GM18498 (cell line): ENCODE measurements at regions not wholly inside any gene's neighbourhood (a gene's known extent, or its start where the extent isn't known, plus 50 kb on each side); places are given as distances from the start of the nearest gene placed in this dataset.

ENCODE experiments used
- ATAC-seq: cut with Tn5 transposase; IDR thresholded peaks from one replicate; pipeline ENCODE4 v1.9.1; 2021; ENCODE audit warnings: mild to moderate bottlenecking, moderate library complexity; ENCODE audit not compliant: unreplicated experiment

- no peak for ATAC-seq
Measured at GRCh38 chr7:67803789-67804188, 807.2 kb downstream of the TYW1 start.

GRCh38 chr7:67805921-67806471 is 809.4 kb downstream of the TYW1 start:
- no peak for ATAC-seq

GRCh38 chr7:67807826-67808225 is 811.2 kb downstream of the TYW1 start:
- no peak for ATAC-seq

GRCh38 chr7:67809586-67809985 is 813.0 kb downstream of the TYW1 start:
- ATAC-seq, result no peak

GRCh38 chr7:67813621-67814292 is 817.1 kb downstream of the TYW1 start:
- no peak for ATAC-seq

- ATAC-seq, result no peak
Measured at GRCh38 chr7:67817481-67817880, 820.8 kb downstream of the TYW1 start.

GRCh38 chr7:67821116-67821515 is 824.5 kb downstream of the TYW1 start:
- no peak for ATAC-seq

- no peak for ATAC-seq
Measured at GRCh38 chr7:67823345-67823744, 826.7 kb downstream of the TYW1 start.

GRCh38 chr7:67825356-67825755 is 828.7 kb downstream of the TYW1 start:
- ATAC-seq, result no peak

- no peak for ATAC-seq
Measured at GRCh38 chr7:67841896-67842295, 845.3 kb downstream of the TYW1 start.

- ATAC-seq, result no peak
Measured at GRCh38 chr7:67842571-67842970, 845.9 kb downstream of the TYW1 start.

- no peak for ATAC-seq
Measured at GRCh38 chr7:67843001-67843565, 846.5 kb downstream of the TYW1 start.

- no peak for ATAC-seq
Measured at GRCh38 chr7:67843615-67844014, 847.0 kb downstream of the TYW1 start.

- no peak for ATAC-seq
Measured at GRCh38 chr7:67847092-67847787, 850.6 kb downstream of the TYW1 start.

- no peak for ATAC-seq
Measured at GRCh38 chr7:67854221-67855178, 857.9 kb downstream of the TYW1 start.

GRCh38 chr7:67855322-67855721 is 858.7 kb downstream of the TYW1 start:
- ATAC-seq, result no peak

GRCh38 chr7:67856046-67856445 is 859.4 kb downstream of the TYW1 start:
- no peak for ATAC-seq

- no peak for ATAC-seq
Measured at GRCh38 chr7:67857698-67858097, 861.1 kb downstream of the TYW1 start.

- no peak for ATAC-seq
Measured at GRCh38 chr7:67858931-67859330, 862.3 kb downstream of the TYW1 start.

- no peak for ATAC-seq
Measured at GRCh38 chr7:67863911-67864310, 867.3 kb downstream of the TYW1 start.

GRCh38 chr7:67866054-67866453 is 869.4 kb downstream of the TYW1 start:
- no peak for ATAC-seq
